HuH-7.5 (cell line): ENCODE measurements at regions not wholly inside any gene's neighbourhood (a gene's known extent, or its start where the extent isn't known, plus 50 kb on each side); places are given as distances from the start of the nearest gene placed in this dataset.
A peak's percentile ranks its signal among the peaks of the same experiment; 100 is the strongest.

Source experiments
- DNase-seq: peaks from one replicate; pipeline ENCODE4 v3.0.0; 2011; ENCODE audit warnings: low spot score

DNA sequence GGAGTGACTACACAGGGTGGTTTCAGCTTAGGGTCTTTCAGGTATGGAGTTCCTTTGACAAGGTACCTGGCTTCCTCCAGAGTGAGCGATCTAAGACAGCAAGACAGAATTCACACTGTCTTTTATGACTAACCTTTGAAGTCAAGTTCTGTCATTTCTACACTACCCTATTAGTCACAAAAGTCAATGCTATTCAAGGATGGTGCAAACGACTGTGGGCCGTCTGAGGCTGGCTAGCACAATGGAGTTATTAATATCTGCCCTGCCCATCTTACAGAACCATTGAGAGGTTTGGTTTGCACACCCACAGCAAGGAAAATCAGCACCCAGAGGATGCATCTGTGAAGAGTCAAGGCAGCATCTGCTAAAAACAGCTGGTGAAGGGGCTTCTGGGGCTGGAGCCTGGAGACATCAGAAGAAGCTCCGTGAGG lies 62.9 kb upstream of the XCR1 start:
- DNase-seq, result no peak

DNA sequence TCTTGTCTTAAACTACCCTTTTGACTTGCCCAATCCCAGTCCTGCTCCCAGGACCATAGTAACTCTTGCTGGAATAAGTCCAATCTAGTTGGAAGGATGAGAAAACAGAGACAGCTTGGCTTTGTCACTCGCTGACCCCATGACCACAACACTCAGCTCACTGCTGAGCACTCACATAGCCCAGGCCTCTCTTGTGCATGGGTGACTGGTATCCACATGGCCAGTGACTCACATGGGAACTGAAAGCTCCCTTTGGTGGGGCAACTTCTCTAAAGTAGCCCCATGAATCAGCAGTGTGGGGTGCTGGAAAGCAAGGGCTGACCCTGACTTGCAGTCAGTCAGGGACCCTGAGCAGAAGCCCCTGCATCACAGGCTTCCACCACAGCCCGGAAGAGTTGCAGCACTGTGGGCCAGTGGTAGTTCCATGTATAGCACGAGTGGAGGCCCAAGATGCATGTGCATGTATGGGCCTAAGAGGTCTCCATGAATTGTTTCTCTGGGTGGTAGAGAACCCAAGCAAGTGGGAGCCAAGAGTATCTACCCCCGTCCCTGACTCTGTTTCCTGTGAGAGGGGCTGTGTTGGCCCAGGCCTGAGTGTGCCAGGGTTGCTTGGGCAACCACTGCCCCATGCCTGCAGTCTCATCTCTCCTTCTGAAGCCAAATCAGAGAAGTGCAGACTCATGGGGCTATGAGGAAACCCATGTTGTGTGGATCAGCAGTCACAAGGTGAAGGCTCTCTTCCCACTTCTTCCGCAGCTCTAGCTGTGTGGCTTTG lies 62.1 kb upstream of the XCR1 start:
- DNase-seq, result no peak

DNA sequence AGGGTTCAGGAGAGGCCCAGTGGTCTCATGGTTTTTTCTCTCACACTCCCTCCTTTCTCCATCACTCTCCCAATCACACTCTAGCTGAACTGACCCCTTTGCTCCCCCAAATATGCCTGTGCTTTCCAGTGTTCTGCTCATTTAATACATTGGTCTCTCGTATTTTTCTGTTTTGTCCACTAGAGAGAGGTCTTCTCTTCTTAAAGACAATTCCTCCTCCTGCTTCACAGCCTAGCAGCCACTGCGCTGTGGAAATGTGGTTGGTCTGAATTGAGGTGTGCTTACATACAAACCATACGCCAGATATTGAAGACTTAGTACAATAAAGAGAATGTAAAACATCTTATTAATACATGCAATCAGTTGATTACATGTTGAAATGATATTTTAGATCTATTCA lies 60.6 kb upstream of the XCR1 start:
- no peak for DNase-seq

DNA sequence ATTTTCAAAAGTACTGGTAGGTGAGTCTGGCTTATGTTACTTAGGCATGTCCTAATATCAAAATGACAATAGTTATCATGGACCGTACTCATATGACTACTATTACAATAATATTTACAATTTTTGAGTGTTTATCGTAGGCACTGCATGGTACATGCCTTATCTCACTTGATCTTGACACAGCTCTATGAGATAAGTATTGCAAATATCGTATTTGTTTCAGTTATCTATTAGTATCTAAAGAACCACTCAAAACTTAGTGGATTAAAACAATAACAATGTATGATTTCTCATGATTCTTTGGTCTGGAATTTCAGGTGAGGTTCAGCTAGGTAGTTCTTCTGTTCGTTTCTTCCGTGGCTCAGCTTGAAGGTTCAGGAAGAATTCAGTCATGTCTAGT lies 59.7 kb upstream of the XCR1 start:
- DNase-seq, result no peak

DNA sequence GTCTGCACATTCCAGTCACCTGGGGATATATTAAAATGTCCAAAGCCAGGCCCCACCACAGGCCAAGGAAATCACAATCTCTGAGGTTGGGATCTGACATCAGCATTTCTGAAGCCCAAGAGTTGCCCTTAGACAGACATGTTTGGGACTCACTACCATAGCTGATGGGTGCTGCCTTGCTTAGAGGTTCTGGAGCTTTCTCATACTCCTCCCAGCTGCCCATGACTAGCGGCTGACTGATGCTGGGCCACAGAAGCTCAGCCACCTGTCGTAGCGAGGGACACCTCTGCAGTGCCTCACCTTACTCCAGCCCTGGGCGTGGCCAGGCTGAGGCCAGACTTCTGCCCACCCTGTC lies 58.8 kb upstream of the XCR1 start:
- DNase-seq, result no peak

DNA sequence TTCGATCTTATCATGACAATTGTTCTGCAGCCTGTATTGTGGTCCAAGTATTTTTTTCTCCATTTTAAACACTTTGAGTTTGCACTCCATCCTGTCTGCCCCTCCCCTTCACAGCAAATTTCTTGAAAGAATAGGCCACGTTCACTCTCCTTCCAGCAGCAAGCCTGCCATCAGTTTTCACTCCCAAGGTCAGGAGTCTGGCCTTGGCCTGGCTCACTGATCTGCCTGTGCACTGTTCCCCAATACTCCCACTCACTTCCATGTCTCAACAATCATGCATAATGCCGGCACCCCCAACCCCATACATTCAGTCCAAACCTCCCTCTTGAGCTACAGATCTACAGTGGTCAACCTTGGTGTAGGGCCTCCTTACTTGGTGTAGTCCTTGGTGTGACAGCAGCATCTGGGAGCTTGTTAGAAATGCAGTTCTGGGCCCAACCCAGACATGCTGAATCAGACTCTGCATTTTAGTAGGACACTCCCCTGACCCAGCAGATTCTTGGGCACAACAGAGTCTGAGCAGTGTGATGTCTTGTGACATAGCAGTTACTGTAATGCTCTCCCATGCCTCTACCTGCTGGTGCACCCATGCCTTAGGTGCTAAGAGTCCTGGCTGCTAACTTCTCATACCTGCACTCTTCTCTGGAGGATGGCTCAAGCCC lies 58.3 kb upstream of the XCR1 start:
- no peak for DNase-seq

DNA sequence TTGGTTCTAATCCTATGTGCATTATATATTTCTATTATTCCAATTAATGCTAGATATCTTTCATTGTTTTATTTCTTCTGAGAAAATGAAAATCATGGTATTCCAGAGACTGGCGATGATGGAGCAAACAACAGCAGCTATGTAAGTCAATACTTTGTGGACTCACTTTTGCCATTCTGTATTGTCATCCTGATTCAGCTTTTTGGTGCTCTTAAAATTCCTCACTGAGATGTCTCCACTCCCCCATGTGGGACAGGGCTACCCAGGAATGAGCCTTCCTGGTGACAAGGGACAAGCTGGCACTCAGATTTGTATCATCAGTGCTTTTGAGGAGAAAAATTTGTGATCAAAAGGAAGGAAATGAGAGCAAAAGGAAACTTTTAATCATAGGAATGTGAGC lies 56.7 kb upstream of the XCR1 start:
- DNase-seq, result no peak

DNA sequence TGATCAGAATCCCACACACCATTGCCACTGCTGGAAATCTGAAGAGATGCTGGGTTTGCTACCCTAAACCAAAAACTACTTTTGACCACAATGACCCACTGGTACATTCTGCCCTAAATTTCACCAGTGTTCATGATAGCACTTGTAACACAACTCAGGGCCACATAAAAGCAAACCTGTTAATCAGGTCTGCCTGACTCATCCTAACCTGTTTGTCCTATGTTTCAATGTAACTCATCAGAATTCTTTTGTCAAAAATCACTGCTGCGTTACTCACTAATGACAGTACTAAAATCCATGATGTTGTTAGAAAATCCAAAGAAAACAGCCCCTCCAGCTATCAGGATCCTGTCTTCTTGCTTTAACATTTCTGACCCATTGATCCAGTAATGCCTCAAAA lies 55.6 kb upstream of the XCR1 start:
- DNase-seq, result no peak

DNA sequence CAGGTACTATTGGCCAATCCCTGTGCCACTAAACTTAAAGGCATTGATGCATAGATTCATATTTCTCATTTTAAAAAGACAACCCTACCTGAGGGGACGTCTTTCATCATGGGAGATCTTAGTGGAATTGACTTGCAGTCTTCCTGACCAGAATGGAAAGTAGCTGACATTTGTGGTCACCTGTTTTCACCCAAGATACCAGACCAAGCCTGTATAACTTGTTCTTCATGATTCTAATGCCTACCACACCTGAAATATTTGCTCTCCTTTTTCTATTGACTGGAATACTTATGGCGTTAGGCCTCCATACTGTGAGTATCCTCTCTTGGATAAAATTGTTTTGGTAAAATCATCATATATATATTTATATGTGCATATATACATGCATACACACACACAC lies 54.7 kb upstream of the XCR1 start:
- DNase-seq, result no peak

DNA sequence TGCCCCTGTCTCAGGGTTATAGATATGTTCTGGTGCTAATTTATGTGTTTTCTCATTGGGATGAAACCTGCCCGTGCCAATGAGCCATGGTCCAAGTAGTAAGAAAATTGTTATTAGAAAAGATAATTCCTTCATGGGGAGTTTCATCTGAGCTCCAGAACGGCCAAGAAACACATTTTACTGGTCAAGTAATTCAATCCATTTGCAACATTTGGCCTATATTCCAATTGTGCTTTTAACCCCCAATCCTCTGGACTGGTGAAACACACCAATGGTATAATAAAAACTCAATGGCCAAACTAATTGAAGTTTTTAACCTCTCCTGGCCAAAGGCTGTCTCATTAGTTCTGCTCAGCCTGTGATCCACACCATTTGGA lies 53.7 kb upstream of the XCR1 start:
- no peak for DNase-seq

DNA sequence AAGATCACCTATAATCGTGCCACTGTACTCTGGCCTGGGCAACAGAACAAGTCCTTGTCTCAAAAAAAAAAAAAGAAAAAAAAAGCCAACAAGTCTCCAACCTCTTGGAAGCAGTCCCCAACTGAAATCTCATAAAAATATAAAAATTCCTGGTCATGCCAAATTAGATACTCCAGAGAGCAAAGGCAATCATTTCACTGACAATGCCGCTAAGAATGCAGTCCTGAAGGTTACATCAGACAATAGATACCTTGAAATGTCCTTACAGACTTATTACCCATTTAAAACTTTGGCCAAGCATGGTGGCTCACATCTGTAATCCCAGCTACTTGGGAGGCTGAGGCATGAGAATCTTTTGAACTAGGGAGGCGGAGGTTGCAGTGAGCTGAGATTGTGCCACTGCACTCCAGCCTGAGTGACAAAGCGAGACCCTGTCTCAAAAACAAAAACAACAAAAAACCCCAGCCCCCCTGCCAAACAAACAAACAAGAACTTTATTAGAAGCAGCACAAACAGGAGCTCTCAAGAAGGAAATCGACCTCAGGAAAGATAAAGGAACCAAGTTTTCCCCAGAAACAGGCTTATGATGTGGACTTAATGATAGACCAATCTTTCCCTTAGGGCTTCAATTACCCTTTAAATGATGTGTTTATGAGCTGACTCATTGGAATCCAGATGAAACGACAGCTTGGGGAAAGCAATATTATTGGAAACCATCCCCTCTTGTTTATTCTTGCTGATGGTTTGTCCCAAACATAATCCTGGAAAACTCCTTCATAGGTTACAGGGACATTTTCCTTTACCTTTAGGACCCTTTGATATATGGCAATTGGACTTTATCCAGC lies 53.1 kb upstream of the XCR1 start:
- DNase-seq, result no peak

DNA sequence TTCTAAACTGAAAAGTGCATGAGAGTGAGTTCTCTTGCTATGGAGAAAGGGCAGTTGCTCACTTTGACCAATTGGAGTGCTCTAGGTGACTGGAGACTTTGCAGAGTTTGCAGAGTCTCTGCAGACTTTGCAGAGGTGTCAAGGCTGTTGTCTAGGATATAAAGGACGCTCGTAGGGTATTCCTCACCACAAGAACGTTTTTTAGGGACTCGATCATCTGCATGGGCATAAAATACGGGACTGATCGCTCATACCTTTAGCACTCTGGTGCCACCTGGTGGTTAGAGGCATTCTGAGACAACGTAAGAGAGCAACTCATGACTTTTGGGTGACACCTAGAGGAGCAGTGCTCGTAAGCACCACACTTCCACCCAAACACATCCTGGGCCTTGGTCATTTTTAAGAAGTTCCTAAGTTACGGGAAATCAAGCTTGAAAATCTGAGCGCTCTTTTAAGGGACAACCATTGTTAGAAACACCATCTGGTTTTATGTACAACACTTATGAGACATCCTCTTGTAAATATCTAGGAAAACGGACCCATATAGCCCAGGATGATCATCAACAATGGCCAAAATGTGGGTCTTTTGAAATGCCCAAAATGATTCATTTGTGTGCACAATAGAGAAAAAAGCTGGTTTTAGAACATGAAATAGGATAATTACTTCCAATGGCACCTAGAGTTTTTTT lies 51.6 kb upstream of the XCR1 start:
- DNase-seq, result peak; percentile 47
